ENCODE measurements at regions not wholly inside any gene's neighbourhood (a gene's known extent, or its start where the extent isn't known, plus 50 kb on each side); places are given as distances from the start of the nearest gene placed in this dataset.

DNA sequence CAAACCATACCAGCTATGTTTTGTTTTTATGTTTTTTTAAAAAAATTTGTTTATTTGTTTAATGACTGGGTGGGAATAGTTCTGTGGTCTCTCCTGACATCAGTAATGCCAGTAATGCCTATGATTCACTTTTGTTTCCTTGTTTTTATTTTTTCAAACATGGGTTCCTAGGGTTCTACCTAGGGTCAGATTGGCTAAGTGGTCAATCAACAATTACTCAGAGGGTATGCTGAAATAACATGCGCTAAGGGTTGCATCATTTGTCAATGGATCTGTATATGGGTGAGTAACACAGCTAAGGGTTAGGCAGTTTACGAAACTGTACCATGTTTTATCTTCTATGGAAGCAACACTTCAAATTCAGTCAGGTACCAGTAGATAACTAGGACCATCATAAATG, 583.8 kb upstream of the GJE1 start (continued):
- TF ChIP-seq MYC (IDR thresholded peaks at IDR 0.05; ENCODE audit: low read depth, low read length): no peak
- TF ChIP-seq MYC (CRISPR knock-in tag; IDR thresholded peaks at IDR 0.05; ENCODE audit: borderline replicate concordance, low read depth): no peak
- TF ChIP-seq, protein P1, sequence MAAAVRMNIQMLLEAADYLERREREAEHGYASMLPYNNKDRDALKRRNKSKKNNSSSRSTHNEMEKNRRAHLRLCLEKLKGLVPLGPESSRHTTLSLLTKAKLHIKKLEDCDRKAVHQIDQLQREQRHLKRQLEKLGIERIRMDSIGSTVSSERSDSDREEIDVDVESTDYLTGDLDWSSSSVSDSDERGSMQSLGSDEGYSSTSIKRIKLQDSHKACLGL (CRISPR knock-in tag; IDR thresholded peaks at IDR 0.05; ENCODE audit: borderline replicate concordance, poor library complexity, severe bottlenecking): no peak
- TF ChIP-seq, protein P2, sequence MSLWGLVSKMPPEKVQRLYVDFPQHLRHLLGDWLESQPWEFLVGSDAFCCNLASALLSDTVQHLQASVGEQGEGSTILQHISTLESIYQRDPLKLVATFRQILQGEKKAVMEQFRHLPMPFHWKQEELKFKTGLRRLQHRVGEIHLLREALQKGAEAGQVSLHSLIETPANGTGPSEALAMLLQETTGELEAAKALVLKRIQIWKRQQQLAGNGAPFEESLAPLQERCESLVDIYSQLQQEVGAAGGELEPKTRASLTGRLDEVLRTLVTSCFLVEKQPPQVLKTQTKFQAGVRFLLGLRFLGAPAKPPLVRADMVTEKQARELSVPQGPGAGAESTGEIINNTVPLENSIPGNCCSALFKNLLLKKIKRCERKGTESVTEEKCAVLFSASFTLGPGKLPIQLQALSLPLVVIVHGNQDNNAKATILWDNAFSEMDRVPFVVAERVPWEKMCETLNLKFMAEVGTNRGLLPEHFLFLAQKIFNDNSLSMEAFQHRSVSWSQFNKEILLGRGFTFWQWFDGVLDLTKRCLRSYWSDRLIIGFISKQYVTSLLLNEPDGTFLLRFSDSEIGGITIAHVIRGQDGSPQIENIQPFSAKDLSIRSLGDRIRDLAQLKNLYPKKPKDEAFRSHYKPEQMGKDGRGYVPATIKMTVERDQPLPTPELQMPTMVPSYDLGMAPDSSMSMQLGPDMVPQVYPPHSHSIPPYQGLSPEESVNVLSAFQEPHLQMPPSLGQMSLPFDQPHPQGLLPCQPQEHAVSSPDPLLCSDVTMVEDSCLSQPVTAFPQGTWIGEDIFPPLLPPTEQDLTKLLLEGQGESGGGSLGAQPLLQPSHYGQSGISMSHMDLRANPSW (CRISPR knock-in tag; IDR thresholded peaks at IDR 0.05): no peak
- TF ChIP-seq, protein P3, sequence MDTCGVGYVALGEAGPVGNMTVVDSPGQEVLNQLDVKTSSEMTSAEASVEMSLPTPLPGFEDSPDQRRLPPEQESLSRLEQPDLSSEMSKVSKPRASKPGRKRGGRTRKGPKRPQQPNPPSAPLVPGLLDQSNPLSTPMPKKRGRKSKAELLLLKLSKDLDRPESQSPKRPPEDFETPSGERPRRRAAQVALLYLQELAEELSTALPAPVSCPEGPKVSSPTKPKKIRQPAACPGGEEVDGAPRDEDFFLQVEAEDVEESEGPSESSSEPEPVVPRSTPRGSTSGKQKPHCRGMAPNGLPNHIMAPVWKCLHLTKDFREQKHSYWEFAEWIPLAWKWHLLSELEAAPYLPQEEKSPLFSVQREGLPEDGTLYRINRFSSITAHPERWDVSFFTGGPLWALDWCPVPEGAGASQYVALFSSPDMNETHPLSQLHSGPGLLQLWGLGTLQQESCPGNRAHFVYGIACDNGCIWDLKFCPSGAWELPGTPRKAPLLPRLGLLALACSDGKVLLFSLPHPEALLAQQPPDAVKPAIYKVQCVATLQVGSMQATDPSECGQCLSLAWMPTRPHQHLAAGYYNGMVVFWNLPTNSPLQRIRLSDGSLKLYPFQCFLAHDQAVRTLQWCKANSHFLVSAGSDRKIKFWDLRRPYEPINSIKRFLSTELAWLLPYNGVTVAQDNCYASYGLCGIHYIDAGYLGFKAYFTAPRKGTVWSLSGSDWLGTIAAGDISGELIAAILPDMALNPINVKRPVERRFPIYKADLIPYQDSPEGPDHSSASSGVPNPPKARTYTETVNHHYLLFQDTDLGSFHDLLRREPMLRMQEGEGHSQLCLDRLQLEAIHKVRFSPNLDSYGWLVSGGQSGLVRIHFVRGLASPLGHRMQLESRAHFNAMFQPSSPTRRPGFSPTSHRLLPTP (IDR thresholded peaks at IDR 0.05; ENCODE audit: borderline replicate concordance, extremely low read depth, insufficient read length): no peak
- no peak for TF ChIP-seq TRIM28 (IDR thresholded peaks at IDR 0.05)
- TF ChIP-seq HDAC6 (IDR thresholded peaks at IDR 0.05; ENCODE audit: low read depth, low read length): no peak
- TF ChIP-seq RBM34 (IDR thresholded peaks at IDR 0.05; ENCODE audit: borderline replicate concordance, insufficient read depth, low read length): no peak

Measured in K562 (cell line).